Brain microvascular endothelial cell (primary cell): ENCODE measurements at regions not wholly inside any gene's neighbourhood (a gene's known extent, or its start where the extent isn't known, plus 50 kb on each side); places are given as distances from the start of the nearest gene placed in this dataset.
A peak's percentile ranks its signal among the peaks of the same experiment; 100 is the strongest.
"Not testable (repeated sequence)": the region's sequence is repeated elsewhere in the genome, so short reads cannot be mapped to it uniquely, and the experiment has no call there.

Experiments
- DNase-seq: peaks from one replicate; pipeline ENCODE4 v3.0.0-alpha.2; 2020
- H3K27ac ChIP-seq: fragments of 250-450 bp; sonication (Bioruptor Pico); 2 replicates; pipeline ENCODE4 v1.5.1; 2020; ENCODE audit warnings: mild to moderate bottlenecking, moderate library complexity
- H3K27me3 ChIP-seq: fragments of 250-450 bp; sonication (Bioruptor Pico); replicated peaks from 2 replicates; pipeline ENCODE4 v1.5.1; 2020; ENCODE audit warnings: mild to moderate bottlenecking
- H3K36me3 ChIP-seq: fragments of 250-450 bp; sonication (Bioruptor Pico); replicated peaks from 2 replicates; pipeline ENCODE4 v1.5.1; 2020; ENCODE audit warnings: mild to moderate bottlenecking
- H3K4me3 ChIP-seq: 2 replicates; pipeline ENCODE4 v1.5.1; 2011; ENCODE audit warnings: low read depth, mild to moderate bottlenecking, control low read depth, low read length, moderate library complexity
- in situ Hi-C: cut with HindIII; loops from 2 replicates; pipeline ENCODE4 v1.10.0; 2017; ENCODE audit warnings: low sequenced_read_pairs, low pct_ligation_motif_present
- TF ChIP-seq, protein P1 (sequence below): IDR thresholded peaks from 2 replicates; pipeline ENCODE4 v1.5.1; 2011; ENCODE audit warnings: low read depth, mild to moderate bottlenecking, moderate library complexity, low read length, control low read depth, inconsistent platforms; ENCODE audit errors: missing control alignments

DNA sequence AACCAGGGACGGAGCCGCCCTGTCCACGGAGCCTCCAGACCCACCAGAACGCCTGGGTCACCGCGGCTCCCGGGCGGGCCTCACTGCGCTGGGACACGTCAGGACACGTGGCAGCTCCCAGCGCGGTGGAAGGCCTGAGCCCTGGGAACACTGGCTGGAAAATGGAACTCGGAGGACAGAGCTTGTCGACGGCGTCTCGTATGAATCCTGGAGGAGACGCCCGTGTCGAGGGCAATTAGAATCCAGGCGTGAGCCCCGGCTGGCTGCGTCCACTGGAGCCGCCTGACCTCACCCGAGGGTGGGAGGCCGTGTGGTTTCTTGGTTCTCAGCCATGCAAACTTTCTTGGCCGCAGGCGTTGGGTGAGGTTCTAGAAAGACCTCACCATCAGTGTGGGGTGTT lies 173.9 kb downstream of the LAT start:
- Histone ChIP-seq H3K27ac (no peak overlapping the region), H3K4me3 (no peak overlapping the region), H3K27me3 (no peaks in the 10 kb centered on the region), H3K36me3 (no peaks in the 10 kb centered on the region)
- DNase-seq: no peak
- in situ Hi-C loops: no loop called here
- TF ChIP-seq, protein P1, sequence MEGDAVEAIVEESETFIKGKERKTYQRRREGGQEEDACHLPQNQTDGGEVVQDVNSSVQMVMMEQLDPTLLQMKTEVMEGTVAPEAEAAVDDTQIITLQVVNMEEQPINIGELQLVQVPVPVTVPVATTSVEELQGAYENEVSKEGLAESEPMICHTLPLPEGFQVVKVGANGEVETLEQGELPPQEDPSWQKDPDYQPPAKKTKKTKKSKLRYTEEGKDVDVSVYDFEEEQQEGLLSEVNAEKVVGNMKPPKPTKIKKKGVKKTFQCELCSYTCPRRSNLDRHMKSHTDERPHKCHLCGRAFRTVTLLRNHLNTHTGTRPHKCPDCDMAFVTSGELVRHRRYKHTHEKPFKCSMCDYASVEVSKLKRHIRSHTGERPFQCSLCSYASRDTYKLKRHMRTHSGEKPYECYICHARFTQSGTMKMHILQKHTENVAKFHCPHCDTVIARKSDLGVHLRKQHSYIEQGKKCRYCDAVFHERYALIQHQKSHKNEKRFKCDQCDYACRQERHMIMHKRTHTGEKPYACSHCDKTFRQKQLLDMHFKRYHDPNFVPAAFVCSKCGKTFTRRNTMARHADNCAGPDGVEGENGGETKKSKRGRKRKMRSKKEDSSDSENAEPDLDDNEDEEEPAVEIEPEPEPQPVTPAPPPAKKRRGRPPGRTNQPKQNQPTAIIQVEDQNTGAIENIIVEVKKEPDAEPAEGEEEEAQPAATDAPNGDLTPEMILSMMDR: no peak

DNA sequence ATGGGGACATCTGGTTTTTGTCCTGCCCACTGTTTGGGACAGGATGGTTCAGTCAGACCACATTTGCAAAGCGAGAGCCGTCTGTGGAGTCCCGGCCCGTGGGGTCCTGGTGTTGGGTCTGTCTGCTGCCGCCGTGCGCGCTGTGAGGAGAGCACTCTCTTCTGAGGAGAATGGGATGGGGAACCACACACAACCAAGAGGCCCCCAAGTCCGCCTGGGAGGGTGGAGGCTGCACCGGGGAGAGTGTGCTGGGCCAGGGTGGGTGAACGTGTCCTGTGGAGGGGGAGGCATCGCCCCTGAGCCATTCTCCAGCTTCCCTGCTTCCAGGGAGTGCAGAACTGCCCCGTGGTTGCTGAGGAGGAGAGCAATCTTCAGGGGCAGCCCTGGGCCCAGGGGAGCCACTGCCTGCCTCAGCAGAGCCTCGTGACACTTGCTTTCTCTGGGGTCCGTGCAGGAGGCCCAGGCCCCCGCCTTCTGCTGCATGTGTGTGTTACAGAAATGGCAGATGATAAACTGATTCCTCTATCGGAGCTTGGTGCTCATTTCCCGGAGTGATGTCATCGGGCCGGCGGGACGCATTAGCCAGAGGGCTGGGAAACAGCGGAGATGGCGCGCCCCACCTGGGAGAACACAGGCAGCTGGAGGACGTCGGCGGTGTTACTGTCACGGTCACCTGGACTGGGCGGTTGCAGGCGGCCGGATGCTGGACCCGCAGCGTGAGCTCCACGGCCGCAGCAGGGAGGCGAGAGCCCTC lies 173.4 kb downstream of the LAT start:
- H3K4me3 ChIP-seq, H3K36me3 ChIP-seq, DNase-seq, in situ Hi-C loops, H3K27me3 ChIP-seq: not testable (repeated sequence)
- H3K27ac ChIP-seq: peak overlapping the region; percentile 91

DNA sequence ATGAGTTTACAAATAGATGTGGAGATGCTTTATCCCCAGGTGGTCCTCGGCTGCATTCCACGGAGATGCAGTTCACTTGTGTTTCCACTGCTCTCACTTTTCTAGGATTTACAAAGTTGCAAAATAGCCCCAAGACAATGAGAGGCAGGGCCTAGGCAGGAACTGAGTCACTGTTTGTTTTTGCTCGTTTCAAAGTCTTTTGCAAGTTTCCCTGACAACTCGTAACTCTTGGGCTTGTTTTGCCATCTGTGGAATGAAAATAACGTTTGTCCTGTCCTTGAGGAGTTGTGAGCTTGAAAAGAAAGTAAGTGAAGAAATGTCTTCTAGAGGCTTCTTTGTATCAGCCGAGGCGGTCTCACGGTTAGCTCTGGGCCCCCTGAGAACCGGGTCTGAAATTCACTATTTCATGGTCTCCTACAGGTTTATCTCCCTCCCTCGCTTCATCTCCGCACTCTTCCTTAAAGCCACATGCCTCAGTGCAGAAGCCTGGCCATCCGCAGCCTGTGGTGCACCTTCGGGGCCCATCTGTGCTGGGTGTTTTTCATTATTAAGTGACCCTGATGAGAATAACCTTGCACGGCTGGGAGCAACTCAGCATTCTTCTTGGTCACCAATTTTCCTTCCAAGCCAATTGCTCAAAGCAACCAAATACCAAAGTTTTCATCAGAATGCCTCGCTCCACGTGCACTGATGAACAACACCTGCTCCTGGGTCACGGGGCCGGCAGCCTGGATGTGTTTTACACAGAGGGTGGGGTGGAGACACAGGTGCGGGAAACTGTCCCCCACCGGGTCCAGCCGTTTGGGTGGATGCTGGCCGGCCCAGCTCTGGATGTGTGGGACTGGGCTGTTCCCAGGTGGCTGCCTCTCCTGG lies 172.4 kb downstream of the LAT start:
- in situ Hi-C loops, H3K36me3 ChIP-seq, H3K4me3 ChIP-seq, H3K27me3 ChIP-seq: not testable (repeated sequence)
- DNase-seq: peak; percentile 98
- peak overlapping the region; percentile 91 for H3K27ac ChIP-seq

DNA sequence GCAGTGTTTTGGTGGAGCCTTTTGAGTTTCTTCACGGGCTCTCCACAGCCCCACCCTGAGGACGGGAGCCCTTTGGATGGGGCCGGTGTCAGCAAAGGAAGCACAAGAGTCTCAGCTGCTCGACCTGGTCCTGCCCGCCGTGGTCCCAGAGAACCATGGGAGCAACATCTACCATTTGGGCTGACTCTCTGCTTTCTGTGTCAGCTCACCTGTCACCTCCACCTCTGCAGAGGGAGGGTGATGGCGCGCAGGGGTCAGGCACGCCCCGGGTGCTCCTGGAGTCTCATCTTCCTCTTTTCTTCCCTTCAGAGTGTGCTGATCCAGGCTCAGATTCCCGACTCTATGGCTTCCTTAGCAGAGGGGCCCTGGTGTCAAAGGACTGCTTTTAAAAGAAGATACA lies 171.7 kb downstream of the LAT start:
- H3K27me3 ChIP-seq: no peaks in the 10 kb centered on the region
- TF ChIP-seq, protein P1: no peak
- DNase-seq: no peak
- H3K4me3 ChIP-seq: no peak overlapping the region
- no peaks in the 10 kb centered on the region for H3K36me3 ChIP-seq
- H3K27ac ChIP-seq: peak overlapping the region; percentile 91
- in situ Hi-C loops: no loop called here

DNA sequence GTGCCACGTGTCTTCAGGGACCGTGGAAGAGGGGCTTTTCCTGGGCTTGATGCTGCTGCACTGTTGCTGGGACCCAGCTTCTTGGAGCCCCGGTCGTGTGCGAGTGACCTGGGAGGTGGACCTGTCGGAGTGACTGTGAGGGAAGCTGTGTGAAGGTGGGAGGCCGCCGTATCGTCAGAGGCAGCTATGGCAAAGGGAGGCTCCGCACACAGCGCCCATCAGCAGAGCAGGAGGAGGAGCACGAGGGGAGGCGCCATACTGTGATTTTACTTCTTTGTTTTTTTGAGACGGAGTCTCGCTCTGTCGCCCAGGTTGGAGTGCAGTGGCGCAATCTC lies 171.0 kb downstream of the LAT start:
- H3K27ac ChIP-seq, H3K4me3 ChIP-seq, DNase-seq, in situ Hi-C loops, H3K27me3 ChIP-seq, H3K36me3 ChIP-seq: not testable (repeated sequence)

DNA sequence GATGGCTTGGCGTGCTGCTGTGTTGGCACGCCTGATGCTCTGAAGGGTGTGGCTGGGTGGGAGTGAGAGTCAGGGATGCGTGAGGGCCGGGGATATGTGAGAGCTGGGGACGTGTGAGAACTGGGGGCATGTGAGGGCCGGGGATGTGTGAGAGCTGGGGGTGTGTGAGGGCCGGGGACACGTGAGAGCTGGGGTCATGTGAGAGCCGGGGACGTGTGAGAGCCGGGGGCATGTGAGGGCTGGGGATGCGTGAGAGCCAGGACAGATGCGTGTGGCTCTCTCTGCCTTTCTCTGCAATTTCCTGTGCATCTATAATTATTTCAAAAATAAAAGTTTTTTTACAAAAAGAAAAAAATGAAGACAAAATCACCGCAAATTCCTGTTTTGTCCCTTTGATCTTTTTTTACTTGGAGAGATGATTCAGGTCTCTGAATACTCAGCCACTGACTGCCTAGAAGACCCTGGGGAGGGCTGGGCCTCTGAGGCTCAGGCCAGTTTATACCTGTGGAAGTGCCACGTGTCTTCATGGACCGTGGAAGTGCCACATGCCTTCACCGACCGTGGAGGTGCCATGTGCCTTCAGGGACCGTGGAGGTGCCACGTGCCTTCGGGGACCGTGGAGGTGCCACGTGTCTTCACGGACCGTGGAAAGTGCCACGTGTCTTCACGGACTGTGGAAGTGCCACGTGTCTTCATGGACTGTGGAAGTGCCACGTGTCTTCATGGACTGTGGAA lies 170.4 kb downstream of the LAT start:
- DNase-seq, H3K36me3 ChIP-seq, in situ Hi-C loops, H3K27ac ChIP-seq, H3K27me3 ChIP-seq, H3K4me3 ChIP-seq: not testable (repeated sequence)

DNA sequence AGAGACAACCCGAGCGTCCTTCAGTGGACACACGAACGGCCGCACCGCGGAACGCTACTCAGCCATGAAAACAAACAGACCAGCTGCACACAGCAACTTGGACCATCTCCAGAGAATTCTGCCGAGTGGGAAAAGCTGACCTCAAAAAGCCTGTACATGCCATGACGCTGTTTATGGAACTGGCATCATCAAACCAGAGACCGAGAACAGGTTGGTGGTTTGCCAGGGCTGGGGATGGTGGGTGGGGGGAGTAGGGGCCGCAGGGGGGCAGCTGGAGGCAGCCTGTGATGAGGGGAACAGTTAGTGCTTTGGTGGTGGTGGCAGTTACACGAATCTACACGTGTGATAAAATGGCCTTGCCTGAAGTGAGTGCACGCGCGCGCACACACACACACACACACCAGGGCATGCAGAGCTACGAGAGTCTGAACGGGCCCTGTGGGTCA lies 169.8 kb downstream of the LAT start:
- DNase-seq: peak; percentile 53
- TF ChIP-seq, protein P1: no peak
- H3K27me3 ChIP-seq: no peaks in the 10 kb centered on the region
- in situ Hi-C loops: no loop called here
- H3K27ac ChIP-seq: no peak overlapping the region
- no peak overlapping the region for H3K4me3 ChIP-seq
- no peaks in the 10 kb centered on the region for H3K36me3 ChIP-seq
